IMR-90 (cell line): ENCODE measurements at regions not wholly inside any gene's neighbourhood (a gene's known extent, or its start where the extent isn't known, plus 50 kb on each side); places are given as distances from the start of the nearest gene placed in this dataset.

Experiments used
- CEBPB ChIP-seq: IDR thresholded peaks from 2 replicates; pipeline ENCODE4 v1.6.1; 2012; ENCODE audit warnings: low read depth, low read length, improper control_type of control experiment
- ELK1 ChIP-seq: fragments of 150-350 bp; IDR thresholded peaks from 2 replicates; pipeline ENCODE4 v1.6.1; 2016; ENCODE audit warnings: low read depth, mild to moderate bottlenecking, low read length, moderate library complexity, borderline replicate concordance
- FOS ChIP-seq: fragments of 150-350 bp; IDR thresholded peaks from 2 replicates; pipeline ENCODE4 v1.6.1; 2016; ENCODE audit warnings: low read depth, low read length
- MAFK ChIP-seq: IDR thresholded peaks from 2 replicates; pipeline ENCODE4 v1.6.1; 2012; ENCODE audit warnings: low read depth, low read length, improper control_type of control experiment
- MAZ ChIP-seq: IDR thresholded peaks from 2 replicates; pipeline ENCODE4 v1.6.1; 2012; ENCODE audit warnings: low read depth, mild to moderate bottlenecking, low read length, improper control_type of control experiment, moderate library complexity, borderline replicate concordance
- POLR2A ChIP-seq: IDR thresholded peaks from 2 replicates; pipeline ENCODE4 v1.6.1; 2012; ENCODE audit warnings: mild to moderate bottlenecking, low read depth, low read length
- RCOR1 ChIP-seq: IDR thresholded peaks from 2 replicates; pipeline ENCODE4 v1.6.1; 2012; ENCODE audit warnings: mild to moderate bottlenecking, low read length, improper control_type of control experiment; ENCODE audit not compliant: insufficient replicate concordance
- RFX5 ChIP-seq: IDR thresholded peaks from 2 replicates; pipeline ENCODE4 v1.8.0; 2012; ENCODE audit warnings: low read depth, mild to moderate bottlenecking, low read length, moderate library complexity
- SMC3 ChIP-seq: fragments of 150-350 bp; IDR thresholded peaks from 2 replicates; pipeline ENCODE4 v1.6.1; 2016; ENCODE audit warnings: low read depth, mild to moderate bottlenecking, antibody characterized with exemption, low read length, moderate library complexity
- USF2 ChIP-seq: fragments of 150-350 bp; IDR thresholded peaks from 2 replicates; pipeline ENCODE4 v1.6.1; 2017; ENCODE audit warnings: mild to moderate bottlenecking, antibody characterized with exemption, low read length, low read depth
- TF ChIP-seq, protein P1 (sequence below): conservative IDR thresholded peaks from 2 replicates; pipeline ENCODE4 v1.5.1; 2012; ENCODE audit warnings: mild to moderate bottlenecking, low read depth, low read length, improper control_type of control experiment

- no peak for TF ChIP-seq POLR2A
- TF ChIP-seq, protein P1, sequence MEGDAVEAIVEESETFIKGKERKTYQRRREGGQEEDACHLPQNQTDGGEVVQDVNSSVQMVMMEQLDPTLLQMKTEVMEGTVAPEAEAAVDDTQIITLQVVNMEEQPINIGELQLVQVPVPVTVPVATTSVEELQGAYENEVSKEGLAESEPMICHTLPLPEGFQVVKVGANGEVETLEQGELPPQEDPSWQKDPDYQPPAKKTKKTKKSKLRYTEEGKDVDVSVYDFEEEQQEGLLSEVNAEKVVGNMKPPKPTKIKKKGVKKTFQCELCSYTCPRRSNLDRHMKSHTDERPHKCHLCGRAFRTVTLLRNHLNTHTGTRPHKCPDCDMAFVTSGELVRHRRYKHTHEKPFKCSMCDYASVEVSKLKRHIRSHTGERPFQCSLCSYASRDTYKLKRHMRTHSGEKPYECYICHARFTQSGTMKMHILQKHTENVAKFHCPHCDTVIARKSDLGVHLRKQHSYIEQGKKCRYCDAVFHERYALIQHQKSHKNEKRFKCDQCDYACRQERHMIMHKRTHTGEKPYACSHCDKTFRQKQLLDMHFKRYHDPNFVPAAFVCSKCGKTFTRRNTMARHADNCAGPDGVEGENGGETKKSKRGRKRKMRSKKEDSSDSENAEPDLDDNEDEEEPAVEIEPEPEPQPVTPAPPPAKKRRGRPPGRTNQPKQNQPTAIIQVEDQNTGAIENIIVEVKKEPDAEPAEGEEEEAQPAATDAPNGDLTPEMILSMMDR = peak; percentile 89
- peak; percentile 28; the same call in 1 of the 2 replicates for TF ChIP-seq MAZ
- no peak for TF ChIP-seq FOS
- TF ChIP-seq RFX5 = no peak
- no peak for TF ChIP-seq ELK1
- no peak for TF ChIP-seq USF2
- TF ChIP-seq SMC3 = peak; percentile 78
- no peak for TF ChIP-seq RCOR1
- no peak for TF ChIP-seq CEBPB
- TF ChIP-seq MAFK = no peak
Observed at GRCh38 chr5:135191084-135191826, 157.2 kb upstream of the PITX1 start.
